ENCODE measurements at regions not wholly inside any gene's neighbourhood (a gene's known extent, or its start where the extent isn't known, plus 50 kb on each side); places are given as distances from the start of the nearest gene placed in this dataset.

GRCh38 chr2:164032995-164033394 is 297.2 kb upstream of the FIGN start:
- TF ChIP-seq, protein P1, sequence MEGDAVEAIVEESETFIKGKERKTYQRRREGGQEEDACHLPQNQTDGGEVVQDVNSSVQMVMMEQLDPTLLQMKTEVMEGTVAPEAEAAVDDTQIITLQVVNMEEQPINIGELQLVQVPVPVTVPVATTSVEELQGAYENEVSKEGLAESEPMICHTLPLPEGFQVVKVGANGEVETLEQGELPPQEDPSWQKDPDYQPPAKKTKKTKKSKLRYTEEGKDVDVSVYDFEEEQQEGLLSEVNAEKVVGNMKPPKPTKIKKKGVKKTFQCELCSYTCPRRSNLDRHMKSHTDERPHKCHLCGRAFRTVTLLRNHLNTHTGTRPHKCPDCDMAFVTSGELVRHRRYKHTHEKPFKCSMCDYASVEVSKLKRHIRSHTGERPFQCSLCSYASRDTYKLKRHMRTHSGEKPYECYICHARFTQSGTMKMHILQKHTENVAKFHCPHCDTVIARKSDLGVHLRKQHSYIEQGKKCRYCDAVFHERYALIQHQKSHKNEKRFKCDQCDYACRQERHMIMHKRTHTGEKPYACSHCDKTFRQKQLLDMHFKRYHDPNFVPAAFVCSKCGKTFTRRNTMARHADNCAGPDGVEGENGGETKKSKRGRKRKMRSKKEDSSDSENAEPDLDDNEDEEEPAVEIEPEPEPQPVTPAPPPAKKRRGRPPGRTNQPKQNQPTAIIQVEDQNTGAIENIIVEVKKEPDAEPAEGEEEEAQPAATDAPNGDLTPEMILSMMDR (IDR thresholded peaks at IDR 0.05), result no peak
- no peaks in the 10 kb centered on the region for H3K36me3 ChIP-seq
- no peaks in the 10 kb centered on the region for H3K9me3 ChIP-seq
- DNase-seq, result no peak
- no peak overlapping the region for H3K27ac ChIP-seq
- H3K4me3 ChIP-seq, result no peak overlapping the region
- H3K27me3 ChIP-seq, result no peaks in the 10 kb centered on the region
- intact Hi-C loops (cut with DNase I; ENCODE audit: low total_unique reads), result no loop called here
- H3K4me1 ChIP-seq, result no peaks in the 10 kb centered on the region

GRCh38 chr2:164030623-164031022 is 294.8 kb upstream of the FIGN start:
- intact Hi-C loops (cut with DNase I; ENCODE audit: low total_unique reads), result no loop called here
- Histone ChIP-seq H3K36me3 (no peaks in the 10 kb centered on the region), H3K9me3 (no peaks in the 10 kb centered on the region), H3K4me3 (no peak overlapping the region), H3K27ac (no peak overlapping the region), H3K4me1 (no peaks in the 10 kb centered on the region), H3K27me3 (no peaks in the 10 kb centered on the region)
- DNase-seq, result no peak
- TF ChIP-seq, protein P1 (IDR thresholded peaks at IDR 0.05), result no peak
- no peak for TF ChIP-seq POLR2A (IDR thresholded peaks at IDR 0.05)

GRCh38 chr2:164028814-164029534 is 293.2 kb upstream of the FIGN start:
- Histone ChIP-seq H3K27me3 (no peaks in the 10 kb centered on the region), H3K4me3 (no peak overlapping the region), H3K9me3 (no peaks in the 10 kb centered on the region), H3K36me3 (no peaks in the 10 kb centered on the region), H3K27ac (no peak overlapping the region), H3K4me1 (no peaks in the 10 kb centered on the region)
- TF ChIP-seq, protein P1 (IDR thresholded peaks at IDR 0.05), result no peak
- no peak for TF ChIP-seq POLR2A (IDR thresholded peaks at IDR 0.05)
- DNase-seq, result no peak
- intact Hi-C loops (cut with DNase I; ENCODE audit: low total_unique reads), result no loop called here

DNA sequence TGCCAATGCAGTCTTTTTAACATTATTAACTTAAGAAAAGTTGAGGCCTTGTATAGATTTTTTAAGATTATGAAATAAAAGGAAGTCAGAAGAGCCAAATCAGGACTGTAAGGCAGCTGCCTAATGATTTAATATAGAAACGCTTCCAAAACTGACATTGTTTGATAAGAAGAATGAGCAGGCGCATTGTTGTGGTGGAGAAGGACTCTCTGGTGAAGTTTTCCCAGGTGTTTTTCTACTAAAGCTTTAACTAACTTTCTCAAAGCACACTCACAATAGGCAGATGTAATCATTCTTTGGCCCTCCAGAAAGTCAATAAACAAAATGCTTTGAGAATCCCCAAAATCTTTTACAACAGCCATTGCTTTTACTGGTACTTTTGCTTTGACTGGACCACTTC is 288.6 kb upstream of the FIGN start:
- intact Hi-C loops (cut with DNase I; ENCODE audit: low total_unique reads), result no loop called here
- no peaks in the 10 kb centered on the region for H3K9me3 ChIP-seq
- TF ChIP-seq, protein P1 (IDR thresholded peaks at IDR 0.05), result no peak
- TF ChIP-seq POLR2A (IDR thresholded peaks at IDR 0.05), result no peak
- H3K4me1 ChIP-seq, result no peaks in the 10 kb centered on the region
- H3K4me3 ChIP-seq, result no peak overlapping the region
- no peak overlapping the region for H3K27ac ChIP-seq
- DNase-seq, result no peak
- H3K36me3 ChIP-seq, result no peaks in the 10 kb centered on the region
- H3K27me3 ChIP-seq, result no peaks in the 10 kb centered on the region

DNA sequence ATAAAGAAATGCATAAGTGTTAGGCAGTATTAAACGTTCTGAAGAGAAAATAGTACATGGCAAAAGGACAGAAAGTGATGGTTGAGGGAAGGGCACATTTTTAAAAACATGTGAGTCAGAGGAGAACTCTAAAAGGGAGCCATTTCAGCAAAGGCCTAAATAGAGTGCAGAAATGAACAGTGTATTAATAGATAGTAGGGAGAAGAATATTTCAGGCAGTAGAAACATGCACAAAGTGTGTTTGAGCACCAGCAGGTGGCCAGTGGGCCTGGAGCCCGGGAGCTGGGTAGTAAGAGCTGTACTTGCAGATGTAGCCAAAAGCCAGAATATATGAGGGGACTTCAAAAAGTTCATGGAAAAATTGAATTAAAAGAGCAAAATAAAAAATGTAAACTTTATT is 288.1 kb upstream of the FIGN start:
- Histone ChIP-seq H3K36me3 (no peaks in the 10 kb centered on the region), H3K9me3 (no peaks in the 10 kb centered on the region), H3K4me1 (no peaks in the 10 kb centered on the region), H3K27ac (no peak overlapping the region), H3K4me3 (no peak overlapping the region), H3K27me3 (no peaks in the 10 kb centered on the region)
- intact Hi-C loops (cut with DNase I; ENCODE audit: low total_unique reads), result no loop called here
- DNase-seq, result no peak
- TF ChIP-seq, protein P1 (IDR thresholded peaks at IDR 0.05), result no peak
- TF ChIP-seq POLR2A (IDR thresholded peaks at IDR 0.05), result no peak
